Left kidney (tissue), 1 donor: ENCODE measurements at regions not wholly inside any gene's neighbourhood (a gene's known extent, or its start where the extent isn't known, plus 50 kb on each side); places are given as distances from the start of the nearest gene placed in this dataset.
"Not testable (repeated sequence)": the region's sequence is repeated elsewhere in the genome, so short reads cannot be mapped to it uniquely, and the experiment has no call there.

ENCODE experiments used
- DNase-seq: peaks from one replicate; pipeline ENCODE4 v3.0.0-alpha.2; 2013

DNA sequence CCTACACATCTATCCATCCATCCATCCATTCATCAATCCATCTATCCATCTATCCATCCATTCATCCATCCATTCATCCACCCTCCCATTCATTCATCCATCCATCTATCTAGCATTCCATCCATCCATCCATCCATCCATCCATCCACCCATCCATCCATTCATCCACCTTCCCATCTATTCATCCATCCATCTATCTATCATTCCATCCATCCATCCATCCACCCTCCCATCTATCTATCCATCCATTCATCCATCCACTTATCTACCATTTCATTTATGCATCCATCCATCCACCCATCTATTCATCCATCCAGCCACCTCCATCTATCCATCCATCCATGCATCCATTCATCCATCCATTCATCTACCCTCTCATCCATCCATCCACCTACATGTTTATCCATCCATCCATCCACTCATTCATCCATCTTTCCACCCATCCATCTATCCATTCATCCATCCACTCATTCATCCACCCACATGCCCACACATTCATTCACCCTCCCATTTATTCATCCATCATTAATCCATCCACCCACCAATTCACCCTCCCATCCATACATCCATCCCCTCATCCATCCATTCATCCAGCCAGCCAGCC is 258.5 kb downstream of the CRLF2 start:
- no peak for DNase-seq

DNA sequence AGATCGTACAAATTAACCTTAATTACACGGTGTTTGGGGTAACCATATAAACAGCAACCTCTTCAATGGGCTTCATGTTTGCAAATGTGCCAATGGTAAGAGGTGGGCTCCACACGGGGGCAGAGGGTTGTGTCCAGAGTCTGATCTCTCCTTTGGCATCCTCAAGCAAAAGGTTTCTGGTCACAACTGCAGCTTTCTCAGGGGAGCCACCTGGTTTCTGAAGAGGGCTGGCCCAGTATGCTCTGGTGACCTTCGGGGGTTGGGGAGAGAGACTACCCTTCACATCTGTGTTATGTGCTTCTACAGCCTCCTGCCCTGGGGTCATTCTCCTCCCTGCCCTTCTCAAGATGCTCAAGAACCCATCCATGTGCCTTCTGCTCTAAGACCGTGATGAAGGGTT is 259.6 kb downstream of the CRLF2 start:
- no peak for DNase-seq

DNA sequence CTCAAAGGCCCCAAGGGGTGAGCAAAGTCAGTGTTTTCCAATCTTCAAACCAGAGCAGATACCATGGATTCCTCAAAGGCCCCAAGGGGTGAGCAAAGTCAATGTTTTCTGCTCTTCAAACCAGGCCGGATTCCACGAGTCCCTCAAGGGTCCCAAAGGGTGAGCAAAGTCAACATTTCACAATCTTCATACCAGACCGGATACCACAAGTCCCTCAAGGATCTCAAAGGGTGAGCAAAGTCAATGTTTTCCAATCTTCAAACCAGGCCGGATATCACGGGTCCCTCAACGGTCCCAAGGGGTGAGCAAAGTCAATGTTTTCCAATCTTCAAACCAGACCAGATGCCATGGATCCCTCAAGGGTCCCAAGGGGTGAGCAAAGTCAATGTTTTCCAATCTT is 265.2 kb downstream of the CRLF2 start:
- not testable (repeated sequence) for DNase-seq

DNA sequence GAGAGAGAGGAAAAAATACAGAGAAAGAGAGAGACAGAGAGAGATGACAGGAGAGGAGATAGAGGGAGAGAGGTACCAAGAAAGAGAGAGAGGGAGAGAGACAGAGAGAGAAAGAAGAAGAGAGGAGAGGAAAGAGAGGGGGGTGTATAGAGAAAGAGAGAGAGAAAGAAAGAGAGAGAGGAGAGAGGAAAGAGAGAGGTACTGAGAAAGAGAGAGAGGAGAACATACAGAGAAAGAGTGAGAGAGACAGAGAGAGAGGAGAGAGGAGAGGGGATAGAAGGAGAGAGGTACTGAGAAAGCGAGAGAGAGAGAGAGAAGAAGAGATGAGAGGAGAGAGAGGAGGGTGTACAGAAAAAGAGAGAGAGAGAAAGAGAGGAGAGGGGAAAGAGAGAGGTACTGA is 269.4 kb downstream of the CRLF2 start:
- no peak for DNase-seq

DNA sequence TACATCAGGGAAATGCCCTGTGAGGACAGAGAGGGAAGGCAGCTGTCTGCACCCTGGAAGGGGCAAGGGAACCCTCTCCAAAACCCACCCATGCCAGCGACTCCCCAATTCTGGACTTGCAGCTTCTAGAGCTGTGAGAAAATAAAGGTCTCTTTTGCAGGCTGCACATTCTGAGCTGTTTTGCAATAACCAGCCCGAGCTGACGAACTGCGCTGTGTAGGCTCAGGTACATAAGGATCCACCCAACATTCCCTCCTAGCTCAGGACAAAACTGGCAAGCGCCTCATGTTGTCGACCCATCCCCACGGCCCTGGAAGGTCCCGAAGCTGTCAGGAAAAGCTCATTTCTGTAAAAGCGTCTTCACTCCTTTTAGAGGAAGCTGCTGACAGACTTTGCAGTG is 271.8 kb downstream of the CRLF2 start:
- DNase-seq, result no peak

DNA sequence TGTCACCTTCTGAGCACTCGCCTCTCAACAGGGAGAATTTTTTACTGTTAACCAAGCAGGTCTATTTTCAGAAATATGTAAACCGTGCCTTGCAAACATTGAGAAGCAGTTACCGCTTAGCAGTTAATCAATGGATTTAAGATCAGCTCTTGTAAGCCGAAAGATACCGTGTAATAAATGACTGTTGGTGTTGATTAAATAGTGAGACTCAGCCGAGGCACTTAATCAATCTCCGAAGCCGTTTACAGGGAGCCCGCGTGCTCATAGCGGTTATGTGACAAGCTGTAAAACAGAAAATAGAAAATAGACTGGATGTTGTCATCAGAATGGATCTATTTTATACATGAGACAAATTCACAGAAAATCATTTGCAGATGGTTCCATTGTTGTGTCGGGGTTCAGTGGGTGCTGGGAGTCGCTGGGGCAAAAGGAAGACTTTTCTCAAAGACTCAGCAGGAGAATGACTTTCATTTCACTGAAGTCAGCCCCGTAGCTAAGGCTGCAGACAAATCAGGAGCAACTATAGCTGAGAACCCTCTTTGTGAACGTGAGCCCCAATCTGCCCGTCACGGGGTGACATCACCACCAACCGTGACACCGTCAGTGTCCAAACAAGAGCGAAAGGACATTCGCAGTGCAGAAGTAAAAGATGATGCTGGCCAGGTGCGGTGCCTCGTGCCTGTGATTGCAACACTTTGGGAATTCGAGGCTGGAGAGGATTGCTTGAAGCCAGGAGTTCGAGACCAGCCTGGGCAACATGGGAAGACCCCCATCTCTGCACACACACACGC is 275.3 kb downstream of the CRLF2 start:
- DNase-seq, result no peak

DNA sequence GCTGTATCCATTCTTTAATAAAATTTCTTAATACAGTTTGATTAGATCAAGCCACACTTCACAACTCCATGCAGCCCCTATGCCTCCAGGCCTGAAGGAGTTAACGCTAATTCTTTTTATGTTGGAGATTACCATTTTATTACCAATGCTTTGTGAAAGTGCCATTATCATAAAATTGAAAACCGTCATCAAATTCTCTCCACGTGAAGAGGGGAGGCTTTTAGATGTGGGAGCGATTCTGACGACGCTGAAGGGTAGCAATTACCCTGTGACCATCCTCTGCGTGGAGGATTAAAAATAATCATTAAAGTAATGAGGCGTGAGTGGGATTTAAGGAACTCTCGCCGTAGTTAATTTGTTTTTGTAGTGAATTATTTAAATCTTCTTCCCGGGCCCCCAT is 278.8 kb downstream of the CRLF2 start:
- DNase-seq, result no peak

DNA sequence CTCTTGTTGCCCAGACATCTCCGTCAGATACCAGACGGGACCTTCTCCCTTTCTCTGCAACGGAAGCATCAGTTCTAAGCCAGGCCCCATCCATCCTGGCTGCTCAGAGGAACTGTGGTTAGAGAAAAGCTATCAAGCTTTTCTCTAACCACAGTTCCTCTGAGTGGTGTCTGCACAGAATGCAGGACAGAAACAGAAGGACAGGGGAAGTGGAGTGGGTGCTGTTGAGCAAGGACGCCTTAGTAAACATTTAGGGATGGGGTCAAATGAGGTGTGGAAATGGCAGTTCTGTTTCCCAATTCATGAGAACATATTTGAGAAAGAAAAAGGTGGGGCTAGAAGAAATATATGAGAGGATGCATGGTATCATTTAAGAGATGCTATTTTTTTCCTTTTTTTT is 283.8 kb downstream of the CRLF2 start:
- no peak for DNase-seq

DNA sequence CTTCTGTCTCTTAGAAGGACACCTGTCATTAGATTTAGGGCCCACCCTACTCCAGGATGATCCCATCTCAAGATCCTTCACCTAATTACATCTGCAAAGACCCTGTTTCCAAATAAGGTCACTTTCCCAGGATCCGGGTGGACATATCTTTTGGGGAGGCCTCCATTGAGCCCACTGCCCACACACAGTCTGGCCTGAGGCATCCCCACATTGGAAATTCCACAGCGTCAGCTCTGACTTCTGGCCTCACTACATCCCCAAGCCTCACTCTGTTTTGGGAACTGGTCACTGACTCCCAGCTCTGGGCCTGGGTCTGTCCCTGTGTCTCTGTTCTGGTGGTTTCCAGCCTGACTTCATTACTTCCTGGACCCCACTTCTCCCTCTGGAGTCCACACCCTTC is 285.5 kb downstream of the CRLF2 start:
- no peak for DNase-seq

DNA sequence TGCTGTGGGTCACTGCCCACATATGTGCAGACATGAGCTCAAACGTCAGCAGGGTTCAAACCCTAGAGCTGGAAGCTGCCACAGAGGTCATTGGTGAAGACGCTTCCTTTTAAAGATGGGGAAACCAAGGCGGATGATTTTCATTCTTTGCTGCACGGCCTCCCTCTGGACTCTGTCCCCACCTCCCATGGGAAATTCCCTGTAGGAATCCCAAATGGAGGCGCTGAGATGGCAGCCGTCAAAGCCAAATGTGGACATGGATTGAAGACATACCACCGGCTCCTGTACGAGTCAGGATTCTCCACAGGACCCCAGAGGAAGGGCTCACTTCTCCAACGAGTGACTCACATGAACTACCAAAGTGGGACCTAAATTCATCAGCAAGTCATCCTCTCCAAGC is 286.4 kb downstream of the CRLF2 start:
- DNase-seq, result no peak

DNA sequence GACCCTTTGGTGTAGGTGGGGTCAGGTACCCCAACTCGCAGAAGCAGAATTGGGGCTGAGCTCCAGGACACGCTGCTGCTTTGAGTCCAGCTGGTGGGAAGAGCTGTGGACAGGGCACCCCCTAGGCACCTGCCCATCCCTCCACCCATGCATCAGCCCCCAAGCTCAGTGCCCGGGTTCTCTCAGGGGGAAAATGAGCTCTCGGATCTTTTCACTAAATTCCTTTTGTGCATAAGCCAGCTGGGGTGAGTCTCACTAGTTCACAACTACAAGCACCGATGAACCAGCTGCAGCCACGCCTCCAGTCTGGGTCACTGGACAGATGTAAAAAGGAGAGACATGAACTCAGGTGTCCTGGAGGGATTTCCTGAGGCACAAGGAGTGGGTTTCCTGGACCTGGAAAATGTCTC is 286.8 kb downstream of the CRLF2 start:
- no peak for DNase-seq

DNA sequence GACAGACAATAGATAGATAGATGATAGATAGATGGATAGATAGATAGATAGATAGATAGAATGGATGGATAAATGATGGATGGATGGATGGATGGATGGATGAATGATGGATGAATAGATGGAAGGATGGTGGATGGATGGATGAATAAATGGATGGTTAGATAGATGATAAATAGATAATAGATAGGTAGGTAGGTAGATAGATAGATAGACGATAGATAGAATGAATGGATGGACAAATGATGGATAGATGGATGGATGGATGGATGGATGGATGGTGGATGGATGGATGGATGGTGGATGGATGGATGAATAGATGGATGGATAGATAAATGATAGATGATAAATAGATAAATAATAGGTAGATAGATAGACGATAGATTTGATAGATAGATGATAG is 287.4 kb downstream of the CRLF2 start:
- no peak for DNase-seq

DNA sequence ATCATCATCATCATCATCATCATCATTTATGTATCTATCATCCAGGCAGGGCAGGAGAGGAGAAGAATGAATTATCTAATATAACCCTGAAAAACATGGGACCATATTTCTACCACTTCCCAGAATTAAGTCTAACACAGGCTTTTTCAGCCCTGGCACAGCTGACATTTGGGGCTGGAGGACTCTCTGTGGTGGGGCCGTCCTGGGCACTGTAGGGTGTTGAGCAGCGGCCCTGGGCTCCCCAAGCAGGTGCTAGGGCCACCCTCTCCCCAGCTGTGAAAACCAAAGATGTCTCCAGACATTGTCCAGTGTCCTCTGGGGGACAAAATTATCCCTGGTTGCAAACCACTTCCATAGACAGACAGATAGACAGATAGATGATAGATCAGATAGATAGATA is 288.4 kb downstream of the CRLF2 start:
- no peak for DNase-seq

DNA sequence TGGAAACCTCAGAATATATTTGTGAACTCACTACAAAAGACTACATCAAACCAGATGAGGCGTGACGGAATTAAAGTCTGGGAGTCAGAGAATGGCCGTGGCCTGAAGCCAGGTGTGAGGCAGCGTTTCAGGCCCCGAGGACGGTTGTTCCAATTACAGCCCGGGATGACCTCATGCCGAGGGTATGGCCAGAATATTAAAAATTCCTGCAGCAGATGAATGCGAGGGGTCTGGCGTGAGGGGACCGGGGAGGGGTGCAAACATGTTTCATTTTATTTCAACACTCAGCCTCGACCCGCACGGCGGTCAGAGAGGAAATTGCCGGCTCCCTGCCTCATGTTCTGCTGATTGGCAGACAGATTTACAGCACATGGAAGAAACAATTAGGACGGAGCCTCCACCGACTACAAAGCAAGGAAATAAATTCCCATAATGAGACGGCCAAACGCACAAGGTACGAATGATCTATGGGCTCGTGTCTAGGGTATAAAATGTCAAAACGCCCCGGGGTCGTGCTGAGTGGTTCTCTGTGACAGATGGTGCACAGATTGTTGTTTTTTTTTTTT is 289.7 kb downstream of the SHOX start:
- peak; percentile 67 for DNase-seq

DNA sequence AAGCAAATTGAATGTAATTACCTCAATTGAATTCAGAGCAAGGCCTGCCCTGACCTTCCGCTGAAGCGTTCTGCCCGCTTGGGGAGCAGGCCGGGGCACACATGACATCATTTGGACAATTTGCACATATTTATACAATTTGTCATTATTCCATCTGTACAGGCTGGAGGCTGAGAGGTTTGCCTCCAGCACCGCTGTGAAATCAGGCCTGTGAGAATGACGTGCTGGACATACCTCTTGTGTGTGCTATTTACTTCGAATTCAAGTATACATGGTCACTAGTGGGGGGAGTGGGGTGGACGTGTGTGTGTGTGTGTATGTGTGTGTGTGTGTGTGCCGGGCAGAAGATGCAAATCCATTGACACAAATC is 285.6 kb downstream of the SHOX start:
- DNase-seq, result no peak

DNA sequence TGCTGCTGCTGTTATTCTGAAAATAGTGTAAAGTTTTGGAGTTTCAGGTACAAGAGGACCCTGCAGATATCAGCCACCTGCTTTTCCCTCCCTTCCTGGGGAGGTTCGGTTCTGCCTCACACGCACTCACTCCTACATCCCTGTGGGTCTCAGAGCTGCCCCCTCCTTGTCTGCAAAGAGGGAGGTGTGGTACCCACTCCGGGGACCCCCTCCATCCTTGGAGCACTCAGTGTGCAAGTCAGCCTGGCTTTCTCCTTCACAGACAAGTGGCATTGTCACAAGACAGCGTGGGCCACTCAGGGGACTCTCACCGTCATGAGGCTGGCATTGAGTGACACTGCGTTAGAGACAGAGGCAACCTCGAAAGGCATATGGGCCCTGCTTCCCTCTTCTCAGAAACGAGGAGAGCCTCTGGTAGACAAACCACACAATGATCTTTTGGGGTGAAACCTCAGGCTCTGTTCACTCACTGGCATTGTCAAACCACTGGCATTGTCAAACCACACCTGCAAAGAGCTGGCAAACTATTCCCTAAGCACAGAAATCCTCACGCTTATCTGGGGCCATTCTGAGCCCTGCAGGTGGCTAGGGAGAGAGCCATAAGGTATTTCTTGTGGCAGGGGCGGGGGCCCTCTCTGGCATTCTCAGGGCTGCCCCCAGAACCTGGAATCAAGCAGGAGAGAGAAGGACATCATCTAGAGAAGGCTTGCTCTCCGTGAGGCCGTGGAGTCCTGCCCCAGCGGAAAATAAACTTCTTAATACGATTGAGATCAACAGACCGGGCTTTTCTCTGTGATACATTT is 285.0 kb downstream of the SHOX start:
- DNase-seq, result no peak

DNA sequence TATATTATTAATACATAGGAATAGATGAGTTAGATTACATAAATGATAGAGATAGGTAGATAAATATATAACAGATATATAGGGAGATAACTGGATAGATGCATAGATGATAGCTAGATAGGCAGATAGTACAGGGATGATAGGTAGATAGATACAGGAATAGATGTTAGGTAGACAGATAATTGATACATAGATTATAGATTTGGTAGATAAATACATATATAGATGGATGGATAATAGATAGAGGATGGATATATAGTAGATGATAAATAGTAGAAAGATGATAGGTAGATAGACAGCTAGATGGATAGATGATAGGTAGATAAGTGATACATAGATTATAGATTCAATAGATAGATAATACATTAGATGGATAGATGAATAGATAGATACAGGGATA is 283.6 kb downstream of the SHOX start:
- DNase-seq, result no peak

DNA sequence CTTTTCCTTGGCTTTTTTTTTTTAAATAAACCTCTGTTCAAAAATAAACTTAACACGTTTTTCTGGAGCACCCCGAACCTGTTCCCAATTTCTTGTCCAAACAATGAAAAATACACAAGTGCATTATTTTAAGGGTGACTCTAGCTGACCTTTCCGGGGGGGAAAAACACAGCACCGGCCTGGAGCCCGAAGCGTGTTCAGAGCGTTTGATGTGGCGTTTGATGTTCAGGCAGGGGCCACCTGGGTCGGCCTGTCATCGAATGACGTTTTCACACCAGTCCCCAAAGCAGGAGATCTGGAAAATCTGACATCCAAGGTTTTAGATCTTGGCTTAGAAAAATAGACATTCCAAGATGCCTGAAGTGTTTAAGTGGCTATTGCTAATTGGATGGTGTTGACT is 282.1 kb downstream of the SHOX start:
- DNase-seq, result no peak

DNA sequence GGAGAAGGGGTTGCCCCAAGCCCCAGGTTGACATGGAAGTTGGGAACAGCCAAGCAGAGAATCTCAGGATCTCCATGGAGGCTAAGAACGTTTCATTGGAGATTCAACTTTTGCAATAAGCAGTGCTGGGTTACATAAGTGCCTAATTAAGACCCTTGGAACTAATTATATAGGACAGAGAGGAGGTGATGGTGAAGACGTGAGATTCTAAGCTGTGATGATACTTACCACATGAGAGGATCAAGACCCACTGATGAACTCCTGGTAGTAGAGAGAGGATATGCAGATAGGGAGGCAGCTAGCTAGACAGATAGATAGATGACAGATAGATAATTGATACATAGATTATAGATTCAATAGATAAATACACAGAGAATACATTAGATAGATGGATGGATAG is 278.5 kb downstream of the SHOX start:
- not testable (repeated sequence) for DNase-seq

DNA sequence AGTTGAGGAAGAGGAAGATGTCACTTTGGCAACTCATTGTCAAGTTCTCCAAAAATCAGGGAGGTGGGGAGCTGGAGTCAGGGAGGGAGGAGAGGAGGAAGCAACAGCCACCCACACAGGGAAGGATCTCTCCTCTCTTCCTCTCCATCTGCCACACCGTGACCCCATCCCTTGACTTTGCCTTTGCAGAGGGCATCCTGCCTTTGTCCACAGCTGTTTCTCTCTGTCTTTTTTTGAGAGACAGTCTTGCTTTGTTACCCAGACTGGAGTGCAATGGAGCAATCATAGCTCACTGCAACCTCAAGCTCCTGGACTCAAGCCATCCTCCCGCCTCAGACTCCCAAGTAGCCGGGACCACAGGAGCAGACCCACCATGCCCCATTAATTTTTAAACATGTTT is 276.0 kb downstream of the SHOX start:
- no peak for DNase-seq

DNA sequence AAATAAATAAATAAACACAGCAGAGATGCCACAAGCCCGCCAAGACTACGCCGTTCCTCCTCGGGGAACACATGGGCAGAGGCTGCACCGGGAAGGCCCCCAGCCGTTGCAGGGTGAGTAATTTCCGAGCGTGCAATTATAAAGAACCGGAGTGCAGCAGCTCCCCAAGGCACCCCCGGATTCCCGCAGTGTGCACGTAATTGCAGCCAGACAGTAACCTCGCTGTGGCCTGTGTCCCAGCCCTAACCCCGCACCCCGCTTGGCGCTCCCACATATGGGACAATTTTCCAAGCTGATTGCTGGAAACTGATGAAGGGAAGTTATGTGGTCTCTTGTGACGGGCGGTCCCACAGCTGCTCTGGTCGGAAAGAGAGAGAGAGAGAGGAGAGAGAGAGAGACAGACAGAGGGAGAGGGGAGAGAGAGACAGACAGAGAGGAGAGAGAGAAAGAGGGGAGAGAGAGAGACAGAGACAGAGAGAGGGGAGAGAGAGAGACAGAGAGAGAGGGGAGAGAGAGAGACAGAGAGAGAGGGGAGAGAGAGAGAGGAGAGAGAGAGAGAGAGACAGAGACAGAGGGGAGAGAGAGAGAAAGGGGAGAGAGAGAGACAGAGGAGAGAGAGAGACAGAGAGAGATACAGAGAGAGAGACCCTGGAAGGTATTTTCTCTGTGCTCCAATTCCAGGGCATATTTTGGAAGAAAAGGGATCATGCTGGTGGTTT is 275.4 kb downstream of the SHOX start:
- no peak for DNase-seq

DNA sequence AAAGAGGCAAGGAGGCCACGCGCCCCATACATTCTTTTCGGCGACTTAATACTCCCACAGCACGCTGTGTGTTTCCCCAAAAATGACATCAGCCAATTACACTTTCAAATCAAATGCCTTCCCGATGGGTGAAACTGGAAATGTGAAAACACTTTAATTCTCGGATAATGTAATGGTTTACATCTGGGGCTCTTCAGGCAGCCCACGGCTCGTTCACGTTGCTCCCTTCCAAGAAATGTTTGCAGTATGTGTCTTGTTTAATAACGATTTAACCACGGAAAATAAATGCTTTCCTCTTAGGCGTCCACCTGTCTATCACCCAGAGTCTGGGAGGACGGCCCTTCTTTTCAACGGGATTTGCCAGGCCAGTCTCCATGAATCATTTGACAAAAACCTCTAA is 272.5 kb downstream of the SHOX start:
- no peak for DNase-seq
